ENCODE measurements at regions not wholly inside any gene's neighbourhood (a gene's known extent, or its start where the extent isn't known, plus 50 kb on each side); places are given as distances from the start of the nearest gene placed in this dataset.
A peak's percentile ranks its signal among the peaks of the same experiment; 100 is the strongest.

DNA sequence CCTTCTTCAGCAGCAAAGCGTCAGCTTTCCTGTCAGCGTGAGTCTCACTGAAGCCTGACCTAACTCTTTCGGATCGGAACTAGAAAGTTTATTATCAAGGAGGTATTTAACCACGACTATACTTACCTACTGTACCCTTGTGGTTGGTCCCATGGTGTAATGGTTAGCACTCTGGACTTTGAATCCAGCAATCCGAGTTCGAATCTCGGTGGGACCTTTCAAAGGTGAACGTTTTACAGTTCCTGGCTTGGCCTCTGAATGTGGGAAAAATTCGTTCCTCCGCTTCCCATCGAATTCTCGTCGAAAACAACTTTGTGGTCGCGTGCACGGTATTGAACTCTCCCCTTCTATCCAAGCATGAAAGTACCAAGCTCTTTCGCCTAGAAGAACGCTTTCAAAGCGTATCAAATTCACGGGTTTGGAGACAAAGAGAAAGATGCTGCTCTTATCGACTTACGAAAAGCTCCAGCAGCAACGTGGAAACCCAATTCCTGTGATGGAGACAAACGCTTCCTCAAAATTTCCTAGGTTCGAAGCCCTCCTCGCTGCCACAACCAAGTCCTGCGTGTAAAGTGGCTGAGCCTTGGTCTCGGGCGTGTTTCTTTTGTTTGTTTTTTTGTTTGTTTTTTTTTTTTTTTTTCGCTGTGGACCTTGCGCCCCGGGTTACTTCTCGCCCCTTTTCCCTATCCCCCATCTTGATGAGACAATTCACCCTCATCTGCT, 63.7 kb downstream of the GPX5 start (continued):
- TF ChIP-seq SMAD4 (CRISPR knock-in tag; IDR thresholded peaks at IDR 0.05) (no peak), E2F5 (CRISPR knock-in tag; IDR thresholded peaks at IDR 0.05) (no peak), ETV6 (CRISPR knock-in tag; IDR thresholded peaks at IDR 0.05) (peak; percentile 60), RELA (CRISPR knock-in tag; IDR thresholded peaks at IDR 0.05; ENCODE audit: borderline replicate concordance) (no peak), CBFB (CRISPR knock-in tag; IDR thresholded peaks at IDR 0.05; ENCODE audit: low read depth) (0 out of 2 replicates have a peak, but pooled peaks have one; percentile 46), KAT7 (CRISPR knock-in tag; IDR thresholded peaks at IDR 0.05; ENCODE audit: borderline replicate concordance) (no peak), CTCF (IDR thresholded peaks at IDR 0.05) (no peak), USF2 (CRISPR knock-in tag; IDR thresholded peaks at IDR 0.05) (no peak), ZBTB43 (CRISPR knock-in tag; IDR thresholded peaks at IDR 0.05) (no peak), TCF7 (CRISPR knock-in tag; IDR thresholded peaks at IDR 0.05; ENCODE audit: low read depth) (no peak), E2F1 (CRISPR knock-in tag; IDR thresholded peaks at IDR 0.05) (no peak), ZNF121 (CRISPR knock-in tag; IDR thresholded peaks at IDR 0.05) (no peak), MXD4 (CRISPR knock-in tag; IDR thresholded peaks at IDR 0.05; ENCODE audit: borderline replicate concordance) (no peak), SMAD3 (CRISPR knock-in tag; IDR thresholded peaks at IDR 0.05; ENCODE audit: borderline replicate concordance) (0 out of 2 replicates have a peak, but pooled peaks have one; percentile 46), AR (CRISPR knock-in tag; IDR thresholded peaks at IDR 0.05) (0 out of 2 replicates have a peak, but pooled peaks have one; percentile 13)
- TF ChIP-seq, protein P1, sequence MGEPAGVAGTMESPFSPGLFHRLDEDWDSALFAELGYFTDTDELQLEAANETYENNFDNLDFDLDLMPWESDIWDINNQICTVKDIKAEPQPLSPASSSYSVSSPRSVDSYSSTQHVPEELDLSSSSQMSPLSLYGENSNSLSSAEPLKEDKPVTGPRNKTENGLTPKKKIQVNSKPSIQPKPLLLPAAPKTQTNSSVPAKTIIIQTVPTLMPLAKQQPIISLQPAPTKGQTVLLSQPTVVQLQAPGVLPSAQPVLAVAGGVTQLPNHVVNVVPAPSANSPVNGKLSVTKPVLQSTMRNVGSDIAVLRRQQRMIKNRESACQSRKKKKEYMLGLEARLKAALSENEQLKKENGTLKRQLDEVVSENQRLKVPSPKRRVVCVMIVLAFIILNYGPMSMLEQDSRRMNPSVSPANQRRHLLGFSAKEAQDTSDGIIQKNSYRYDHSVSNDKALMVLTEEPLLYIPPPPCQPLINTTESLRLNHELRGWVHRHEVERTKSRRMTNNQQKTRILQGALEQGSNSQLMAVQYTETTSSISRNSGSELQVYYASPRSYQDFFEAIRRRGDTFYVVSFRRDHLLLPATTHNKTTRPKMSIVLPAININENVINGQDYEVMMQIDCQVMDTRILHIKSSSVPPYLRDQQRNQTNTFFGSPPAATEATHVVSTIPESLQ (CRISPR knock-in tag; IDR thresholded peaks at IDR 0.05), result no peak
- TF ChIP-seq, protein P2, sequence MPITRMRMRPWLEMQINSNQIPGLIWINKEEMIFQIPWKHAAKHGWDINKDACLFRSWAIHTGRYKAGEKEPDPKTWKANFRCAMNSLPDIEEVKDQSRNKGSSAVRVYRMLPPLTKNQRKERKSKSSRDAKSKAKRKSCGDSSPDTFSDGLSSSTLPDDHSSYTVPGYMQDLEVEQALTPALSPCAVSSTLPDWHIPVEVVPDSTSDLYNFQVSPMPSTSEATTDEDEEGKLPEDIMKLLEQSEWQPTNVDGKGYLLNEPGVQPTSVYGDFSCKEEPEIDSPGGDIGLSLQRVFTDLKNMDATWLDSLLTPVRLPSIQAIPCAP (CRISPR knock-in tag; IDR thresholded peaks at IDR 0.05), result no peak
- TF ChIP-seq, protein P3, sequence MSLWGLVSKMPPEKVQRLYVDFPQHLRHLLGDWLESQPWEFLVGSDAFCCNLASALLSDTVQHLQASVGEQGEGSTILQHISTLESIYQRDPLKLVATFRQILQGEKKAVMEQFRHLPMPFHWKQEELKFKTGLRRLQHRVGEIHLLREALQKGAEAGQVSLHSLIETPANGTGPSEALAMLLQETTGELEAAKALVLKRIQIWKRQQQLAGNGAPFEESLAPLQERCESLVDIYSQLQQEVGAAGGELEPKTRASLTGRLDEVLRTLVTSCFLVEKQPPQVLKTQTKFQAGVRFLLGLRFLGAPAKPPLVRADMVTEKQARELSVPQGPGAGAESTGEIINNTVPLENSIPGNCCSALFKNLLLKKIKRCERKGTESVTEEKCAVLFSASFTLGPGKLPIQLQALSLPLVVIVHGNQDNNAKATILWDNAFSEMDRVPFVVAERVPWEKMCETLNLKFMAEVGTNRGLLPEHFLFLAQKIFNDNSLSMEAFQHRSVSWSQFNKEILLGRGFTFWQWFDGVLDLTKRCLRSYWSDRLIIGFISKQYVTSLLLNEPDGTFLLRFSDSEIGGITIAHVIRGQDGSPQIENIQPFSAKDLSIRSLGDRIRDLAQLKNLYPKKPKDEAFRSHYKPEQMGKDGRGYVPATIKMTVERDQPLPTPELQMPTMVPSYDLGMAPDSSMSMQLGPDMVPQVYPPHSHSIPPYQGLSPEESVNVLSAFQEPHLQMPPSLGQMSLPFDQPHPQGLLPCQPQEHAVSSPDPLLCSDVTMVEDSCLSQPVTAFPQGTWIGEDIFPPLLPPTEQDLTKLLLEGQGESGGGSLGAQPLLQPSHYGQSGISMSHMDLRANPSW (CRISPR knock-in tag; conservative IDR thresholded peaks at IDR 0.05; ENCODE audit: low read depth), result no peak
- TF ChIP-seq, protein P4, sequence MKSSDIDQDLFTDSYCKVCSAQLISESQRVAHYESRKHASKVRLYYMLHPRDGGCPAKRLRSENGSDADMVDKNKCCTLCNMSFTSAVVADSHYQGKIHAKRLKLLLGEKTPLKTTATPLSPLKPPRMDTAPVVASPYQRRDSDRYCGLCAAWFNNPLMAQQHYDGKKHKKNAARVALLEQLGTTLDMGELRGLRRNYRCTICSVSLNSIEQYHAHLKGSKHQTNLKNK (CRISPR knock-in tag; IDR thresholded peaks at IDR 0.05), result no peak

Data from WTC11 (cell line).